Activated CD8-positive, alpha-beta memory T cell treated with anti-CD3 and anti-CD28 coated beads, Interleukin-2, amount 50 U/mL, for 4 hours (primary cell): ENCODE measurements at regions not wholly inside any gene's neighbourhood (a gene's known extent, or its start where the extent isn't known, plus 50 kb on each side); places are given as distances from the start of the nearest gene placed in this dataset.

Experiments
- DNase-seq: peaks from one replicate; pipeline ENCODE4 v3.0.0-alpha.2; 2020

- DNase-seq = no peak
Measured at GRCh38 chr15:35783203-35783602, 237.2 kb upstream of the DPH6 start.

- DNase-seq = no peak
Measured at GRCh38 chr15:35784745-35785144, 238.8 kb upstream of the DPH6 start.

- DNase-seq = no peak
Measured at GRCh38 chr15:35810007-35810406, 264.0 kb upstream of the DPH6 start.

GRCh38 chr15:35813573-35813972 lies 267.6 kb upstream of the DPH6 start:
- DNase-seq = no peak

- no peak for DNase-seq
Measured at GRCh38 chr15:35818846-35819245, 272.9 kb upstream of the DPH6 start.

- no peak for DNase-seq
Measured at GRCh38 chr15:35822153-35822552, 276.2 kb upstream of the DPH6 start.

- no peak for DNase-seq
Measured at GRCh38 chr15:35827141-35827540, 281.2 kb upstream of the DPH6 start.

- DNase-seq = no peak
Measured at GRCh38 chr15:35827911-35828310, 281.9 kb upstream of the DPH6 start.

- DNase-seq = no peak
Measured at GRCh38 chr15:35833581-35833980, 287.6 kb upstream of the DPH6 start.

GRCh38 chr15:35834216-35834830 lies 288.4 kb upstream of the DPH6 start:
- no peak for DNase-seq

- no peak for DNase-seq
Measured at GRCh38 chr15:35834866-35835265, 288.9 kb upstream of the DPH6 start.

GRCh38 chr15:35838424-35839111 lies 292.6 kb upstream of the DPH6 start:
- DNase-seq = no peak

GRCh38 chr15:35842631-35843030 lies 296.7 kb upstream of the DPH6 start:
- no peak for DNase-seq

- no peak for DNase-seq
Measured at GRCh38 chr15:35843498-35843897, 297.5 kb upstream of the DPH6 start.

GRCh38 chr15:35850284-35850683 lies 304.3 kb upstream of the DPH6 start:
- DNase-seq = no peak

- no peak for DNase-seq
Measured at GRCh38 chr15:35851491-35851890, 305.5 kb upstream of the DPH6 start.

GRCh38 chr15:35852818-35853624 lies 307.1 kb upstream of the DPH6 start:
- DNase-seq = no peak

- no peak for DNase-seq
Measured at GRCh38 chr15:35854316-35854715, 308.4 kb upstream of the DPH6 start.

GRCh38 chr15:35857567-35858226 lies 311.7 kb upstream of the DPH6 start:
- DNase-seq = no peak

- DNase-seq = no peak
Measured at GRCh38 chr15:35858707-35859106, 312.7 kb upstream of the DPH6 start.

GRCh38 chr15:35863655-35864054 lies 317.7 kb upstream of the DPH6 start:
- no peak for DNase-seq

- no peak for DNase-seq
Measured at GRCh38 chr15:35867356-35867755, 321.4 kb upstream of the DPH6 start.

GRCh38 chr15:35871282-35871681 lies 325.3 kb upstream of the DPH6 start:
- DNase-seq = no peak

GRCh38 chr15:35871812-35872211 lies 325.8 kb upstream of the DPH6 start:
- no peak for DNase-seq
